Liver (tissue), 8 donors: ENCODE measurements at regions not wholly inside any gene's neighbourhood (a gene's known extent, or its start where the extent isn't known, plus 50 kb on each side); places are given as distances from the start of the nearest gene placed in this dataset.

Experiments used
- DNase-seq: peaks from one replicate; pipeline ENCODE4 v3.0.0-alpha.2; 2017; ENCODE audit warnings: low spot score
- H3K27ac ChIP-seq, 2 donors: one replicate each; pipeline ENCODE4 v1.7.0; 2013; ENCODE audit warnings: inconsistent platforms in 2 of 2, low read length in 2 of 2, control low read depth in 1 of 2, low read depth in 1 of 2, mild to moderate bottlenecking in 1 of 2
- H3K27me3 ChIP-seq, 4 donors: one replicate each; pipeline versions ENCODE4 v1.6.1 to v1.7.0; 2013; ENCODE audit warnings: low read length in 3 of 4, inconsistent platforms in 1 of 4, mild to moderate bottlenecking in 1 of 4, moderate library complexity in 1 of 4; ENCODE audit not compliant: control insufficient read depth in 4 of 4, insufficient read depth in 4 of 4
- H3K36me3 ChIP-seq, 4 donors: one replicate each; pipeline versions ENCODE4 v1.6.1 to v1.7.0; 2013; ENCODE audit warnings: low read length in 3 of 4, mild to moderate bottlenecking in 3 of 4, low read depth in 1 of 4, moderate library complexity in 1 of 4; ENCODE audit not compliant: control insufficient read depth in 4 of 4, insufficient read depth in 3 of 4
- H3K4me1 ChIP-seq, 4 donors: one replicate each; pipeline versions ENCODE4 v1.6.1 to v1.7.0; 2013; ENCODE audit warnings: low read length in 3 of 4, mild to moderate bottlenecking in 3 of 4, moderate library complexity in 1 of 4; ENCODE audit not compliant: control insufficient read depth in 4 of 4, insufficient read depth in 4 of 4
- H3K4me3 ChIP-seq, 3 donors: one replicate each; pipeline versions ENCODE4 v1.6.1 to v1.7.0; 2013; ENCODE audit warnings: low read length in 3 of 3, control low read depth in 1 of 3, low read depth in 1 of 3, mild to moderate bottlenecking in 1 of 3
- H3K9ac ChIP-seq, 2 donors: one replicate each; pipeline ENCODE4 v1.7.0; 2013; ENCODE audit warnings: low read length in 2 of 2, mild to moderate bottlenecking in 2 of 2, moderate library complexity in 2 of 2, control low read depth in 1 of 2, low read depth in 1 of 2
- H3K9me3 ChIP-seq, 4 donors: one replicate each; pipeline versions ENCODE4 v1.6.1 to v1.7.0; 2013; ENCODE audit warnings: low read length in 3 of 4; ENCODE audit not compliant: control insufficient read depth in 4 of 4
- EGR1 ChIP-seq, 2 donors: IDR thresholded peaks; 2 replicates each; pipeline ENCODE4 v1.6.1; 2016 to 2018; ENCODE audit warnings: antibody characterized with exemption in 2 of 2, low read depth in 2 of 2
- FOXA1 ChIP-seq: IDR thresholded peaks from 2 replicates; pipeline ENCODE4 v1.6.1; 2016; ENCODE audit warnings: antibody characterized with exemption
- FOXA2 ChIP-seq: IDR thresholded peaks from 2 replicates; pipeline ENCODE4 v1.6.1; 2016; ENCODE audit warnings: antibody characterized with exemption
- GABPA ChIP-seq, 2 donors: IDR thresholded peaks in 1 of 2; conservative IDR thresholded peaks in 1 of 2; 2 replicates each; pipeline ENCODE4 v1.6.1; 2016; ENCODE audit warnings: antibody characterized with exemption in 2 of 2, mild to moderate bottlenecking in 1 of 2, moderate library complexity in 1 of 2
- HNF4G ChIP-seq: IDR thresholded peaks from 2 replicates; pipeline ENCODE4 v1.6.1; 2016; ENCODE audit warnings: antibody characterized with exemption
- JUND ChIP-seq, 2 donors: IDR thresholded peaks; 2 replicates each; pipeline ENCODE4 v1.6.1; 2016; ENCODE audit warnings: antibody characterized with exemption in 2 of 2
- NR2F2 ChIP-seq: IDR thresholded peaks from 2 replicates; pipeline ENCODE4 v1.6.1; 2016; ENCODE audit warnings: antibody characterized with exemption
- RAD21 ChIP-seq, 2 donors: IDR thresholded peaks; 2 replicates each; pipeline ENCODE4 v1.6.1; 2016; ENCODE audit warnings: antibody characterized with exemption in 2 of 2, mild to moderate bottlenecking in 2 of 2
- RXRA ChIP-seq, 2 donors: IDR thresholded peaks; 2 replicates each; pipeline ENCODE4 v1.6.1; 2017 to 2018; ENCODE audit warnings: antibody characterized with exemption in 2 of 2, mild to moderate bottlenecking in 1 of 2
- SP1 ChIP-seq: IDR thresholded peaks from 2 replicates; pipeline ENCODE4 v1.6.1; 2018; ENCODE audit warnings: antibody characterized with exemption, mild to moderate bottlenecking
- TAF1 ChIP-seq: conservative IDR thresholded peaks from 2 replicates; pipeline ENCODE4 v1.6.1; 2016; ENCODE audit warnings: antibody characterized with exemption, mild to moderate bottlenecking
- YY1 ChIP-seq: IDR thresholded peaks from 2 replicates; pipeline ENCODE4 v1.6.1; 2016; ENCODE audit warnings: antibody characterized with exemption, mild to moderate bottlenecking
- WGBS: extraction: QIAGEN DNeasy Blood & Tissue Kit; methylation state at CpG from one replicate; pipeline ENCODE4 v1.1.7; 2013; 5-methylcytosine and 5-hydroxymethylcytosine counted together
- TF ChIP-seq, protein P1 (sequence below): fragments of 150-350 bp; IDR thresholded peaks from 2 replicates; pipeline ENCODE4 v1.5.1; 2017; ENCODE audit warnings: improper control_type of control experiment, low read depth, low read length; ENCODE audit not compliant: missing input control
- TF ChIP-seq, protein P2 (sequence below): IDR thresholded peaks from 2 replicates; pipeline ENCODE4 v1.6.1; 2016; ENCODE audit warnings: antibody characterized with exemption
- TF ChIP-seq, protein P3 (sequence below): IDR thresholded peaks from 2 replicates; pipeline ENCODE4 v1.6.1; 2016; ENCODE audit warnings: antibody characterized with exemption, mild to moderate bottlenecking
- TF ChIP-seq, protein P4 (sequence below): IDR thresholded peaks from 2 replicates; pipeline ENCODE4 v1.6.1; 2016; ENCODE audit warnings: antibody characterized with exemption
- TF ChIP-seq, protein P5 (sequence below): IDR thresholded peaks from 2 replicates; pipeline ENCODE4 v1.6.1; 2016; ENCODE audit warnings: antibody characterized with exemption
- donor health status: healthy.
- donor health status: healthy.
- donor health status: healthy.
- donor health status: healthy.
- donor health status: healthy.

DNA sequence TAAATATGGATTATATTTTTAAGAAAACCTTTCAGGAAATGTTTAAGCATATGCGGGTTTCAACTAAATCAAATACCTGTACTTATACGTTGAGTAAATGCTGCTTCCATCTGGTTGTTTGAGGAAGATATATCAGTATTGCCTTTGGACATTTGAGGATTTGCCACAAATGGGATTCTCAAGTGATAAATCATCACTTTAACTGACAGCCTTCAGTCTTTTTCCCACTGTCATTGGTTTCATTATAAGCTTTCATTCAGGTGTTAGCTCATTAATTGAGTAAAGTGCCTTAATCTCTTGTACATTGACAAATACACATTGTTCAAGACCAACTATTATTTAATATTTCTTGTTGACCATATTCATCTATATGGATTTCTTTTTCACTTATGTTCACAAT, 217.2 kb downstream of the EDEM1 start:
- H3K27ac ChIP-seq = no peak overlapping the region
- no peaks in the 10 kb centered on the region for H3K9me3 ChIP-seq
- no peak overlapping the region for H3K9ac ChIP-seq
- H3K36me3 ChIP-seq = no peaks in the 10 kb centered on the region
- no peak overlapping the region for H3K4me3 ChIP-seq
- TF ChIP-seq, protein P1, sequence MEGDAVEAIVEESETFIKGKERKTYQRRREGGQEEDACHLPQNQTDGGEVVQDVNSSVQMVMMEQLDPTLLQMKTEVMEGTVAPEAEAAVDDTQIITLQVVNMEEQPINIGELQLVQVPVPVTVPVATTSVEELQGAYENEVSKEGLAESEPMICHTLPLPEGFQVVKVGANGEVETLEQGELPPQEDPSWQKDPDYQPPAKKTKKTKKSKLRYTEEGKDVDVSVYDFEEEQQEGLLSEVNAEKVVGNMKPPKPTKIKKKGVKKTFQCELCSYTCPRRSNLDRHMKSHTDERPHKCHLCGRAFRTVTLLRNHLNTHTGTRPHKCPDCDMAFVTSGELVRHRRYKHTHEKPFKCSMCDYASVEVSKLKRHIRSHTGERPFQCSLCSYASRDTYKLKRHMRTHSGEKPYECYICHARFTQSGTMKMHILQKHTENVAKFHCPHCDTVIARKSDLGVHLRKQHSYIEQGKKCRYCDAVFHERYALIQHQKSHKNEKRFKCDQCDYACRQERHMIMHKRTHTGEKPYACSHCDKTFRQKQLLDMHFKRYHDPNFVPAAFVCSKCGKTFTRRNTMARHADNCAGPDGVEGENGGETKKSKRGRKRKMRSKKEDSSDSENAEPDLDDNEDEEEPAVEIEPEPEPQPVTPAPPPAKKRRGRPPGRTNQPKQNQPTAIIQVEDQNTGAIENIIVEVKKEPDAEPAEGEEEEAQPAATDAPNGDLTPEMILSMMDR = no peak
- TF ChIP-seq RXRA (IDR thresholded peaks at IDR 0.05) = no peak
- no peak for TF ChIP-seq EGR1 (IDR thresholded peaks at IDR 0.05; ENCODE audit: low read depth in 2 of 2)
- TF ChIP-seq FOXA2 = no peak
- TF ChIP-seq FOXA1 = no peak
- TF ChIP-seq, protein P2, sequence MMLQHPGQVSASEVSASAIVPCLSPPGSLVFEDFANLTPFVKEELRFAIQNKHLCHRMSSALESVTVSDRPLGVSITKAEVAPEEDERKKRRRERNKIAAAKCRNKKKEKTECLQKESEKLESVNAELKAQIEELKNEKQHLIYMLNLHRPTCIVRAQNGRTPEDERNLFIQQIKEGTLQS = no peak
- DNase-seq = no peak
- peaks cover 0 to 2% (median 0%) of the 10 kb centered on the region in 4 donors for H3K27me3 ChIP-seq
- WGBS = 82% methylated on average over 2 of the region's 2 CpGs
- no peaks in the 10 kb centered on the region for H3K4me1 ChIP-seq

DNA sequence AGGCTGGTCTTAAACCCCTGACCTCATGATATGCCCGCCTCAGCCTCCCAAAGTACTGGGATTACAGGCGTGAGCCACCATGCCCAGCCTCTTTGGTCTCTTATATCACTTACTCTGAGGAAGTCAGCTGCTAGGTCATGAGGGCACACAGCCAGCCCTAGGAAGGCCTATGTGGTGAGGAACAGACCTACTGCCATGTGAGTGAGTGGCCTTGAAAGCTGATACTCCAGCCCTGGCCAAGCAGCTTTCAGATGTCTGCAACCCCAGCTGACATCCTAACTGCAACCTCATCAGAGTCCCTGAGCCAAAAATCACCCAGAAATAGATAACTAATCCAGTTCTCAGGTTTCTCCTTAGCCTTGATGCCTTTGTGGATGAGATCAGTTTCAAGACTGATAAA, 224.3 kb downstream of the EDEM1 start:
- TF ChIP-seq RAD21 (IDR thresholded peaks at IDR 0.05) (no peak), FOXA1 (no peak), SP1 (no peak), JUND (IDR thresholded peaks at IDR 0.05) (no peak), GABPA (IDR thresholded peaks at IDR 0.05 in 1 of 2, conservative IDR thresholded peaks at IDR 0.05 in 1 of 2) (no peak), EGR1 (IDR thresholded peaks at IDR 0.05; ENCODE audit: low read depth in 2 of 2) (no peak), YY1 (no peak), FOXA2 (no peak), HNF4G (no peak), TAF1 (no peak), RXRA (IDR thresholded peaks at IDR 0.05) (no peak), NR2F2 (no peak)
- TF ChIP-seq, protein P3, sequence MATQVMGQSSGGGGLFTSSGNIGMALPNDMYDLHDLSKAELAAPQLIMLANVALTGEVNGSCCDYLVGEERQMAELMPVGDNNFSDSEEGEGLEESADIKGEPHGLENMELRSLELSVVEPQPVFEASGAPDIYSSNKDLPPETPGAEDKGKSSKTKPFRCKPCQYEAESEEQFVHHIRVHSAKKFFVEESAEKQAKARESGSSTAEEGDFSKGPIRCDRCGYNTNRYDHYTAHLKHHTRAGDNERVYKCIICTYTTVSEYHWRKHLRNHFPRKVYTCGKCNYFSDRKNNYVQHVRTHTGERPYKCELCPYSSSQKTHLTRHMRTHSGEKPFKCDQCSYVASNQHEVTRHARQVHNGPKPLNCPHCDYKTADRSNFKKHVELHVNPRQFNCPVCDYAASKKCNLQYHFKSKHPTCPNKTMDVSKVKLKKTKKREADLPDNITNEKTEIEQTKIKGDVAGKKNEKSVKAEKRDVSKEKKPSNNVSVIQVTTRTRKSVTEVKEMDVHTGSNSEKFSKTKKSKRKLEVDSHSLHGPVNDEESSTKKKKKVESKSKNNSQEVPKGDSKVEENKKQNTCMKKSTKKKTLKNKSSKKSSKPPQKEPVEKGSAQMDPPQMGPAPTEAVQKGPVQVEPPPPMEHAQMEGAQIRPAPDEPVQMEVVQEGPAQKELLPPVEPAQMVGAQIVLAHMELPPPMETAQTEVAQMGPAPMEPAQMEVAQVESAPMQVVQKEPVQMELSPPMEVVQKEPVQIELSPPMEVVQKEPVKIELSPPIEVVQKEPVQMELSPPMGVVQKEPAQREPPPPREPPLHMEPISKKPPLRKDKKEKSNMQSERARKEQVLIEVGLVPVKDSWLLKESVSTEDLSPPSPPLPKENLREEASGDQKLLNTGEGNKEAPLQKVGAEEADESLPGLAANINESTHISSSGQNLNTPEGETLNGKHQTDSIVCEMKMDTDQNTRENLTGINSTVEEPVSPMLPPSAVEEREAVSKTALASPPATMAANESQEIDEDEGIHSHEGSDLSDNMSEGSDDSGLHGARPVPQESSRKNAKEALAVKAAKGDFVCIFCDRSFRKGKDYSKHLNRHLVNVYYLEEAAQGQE = no peak
- TF ChIP-seq, protein P4, sequence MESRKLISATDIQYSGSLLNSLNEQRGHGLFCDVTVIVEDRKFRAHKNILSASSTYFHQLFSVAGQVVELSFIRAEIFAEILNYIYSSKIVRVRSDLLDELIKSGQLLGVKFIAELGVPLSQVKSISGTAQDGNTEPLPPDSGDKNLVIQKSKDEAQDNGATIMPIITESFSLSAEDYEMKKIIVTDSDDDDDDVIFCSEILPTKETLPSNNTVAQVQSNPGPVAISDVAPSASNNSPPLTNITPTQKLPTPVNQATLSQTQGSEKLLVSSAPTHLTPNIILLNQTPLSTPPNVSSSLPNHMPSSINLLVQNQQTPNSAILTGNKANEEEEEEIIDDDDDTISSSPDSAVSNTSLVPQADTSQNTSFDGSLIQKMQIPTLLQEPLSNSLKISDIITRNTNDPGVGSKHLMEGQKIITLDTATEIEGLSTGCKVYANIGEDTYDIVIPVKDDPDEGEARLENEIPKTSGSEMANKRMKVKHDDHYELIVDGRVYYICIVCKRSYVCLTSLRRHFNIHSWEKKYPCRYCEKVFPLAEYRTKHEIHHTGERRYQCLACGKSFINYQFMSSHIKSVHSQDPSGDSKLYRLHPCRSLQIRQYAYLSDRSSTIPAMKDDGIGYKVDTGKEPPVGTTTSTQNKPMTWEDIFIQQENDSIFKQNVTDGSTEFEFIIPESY = no peak
- TF ChIP-seq, protein P1 = no peak
- TF ChIP-seq, protein P5, sequence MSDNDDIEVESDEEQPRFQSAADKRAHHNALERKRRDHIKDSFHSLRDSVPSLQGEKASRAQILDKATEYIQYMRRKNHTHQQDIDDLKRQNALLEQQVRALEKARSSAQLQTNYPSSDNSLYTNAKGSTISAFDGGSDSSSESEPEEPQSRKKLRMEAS = no peak
- H3K36me3 ChIP-seq = no peaks in the 10 kb centered on the region
- H3K4me1 ChIP-seq = no peaks in the 10 kb centered on the region
- no peak overlapping the region for H3K27ac ChIP-seq
- H3K9ac ChIP-seq = no peak overlapping the region
- H3K4me3 ChIP-seq = no peak overlapping the region
- H3K27me3 ChIP-seq = no peaks in the 10 kb centered on the region
- WGBS = 88% methylated on average over 2 of the region's 2 CpGs
- DNase-seq = no peak
- H3K9me3 ChIP-seq = no peaks in the 10 kb centered on the region
